Right atrium auricular region (tissue), 2 donors: ENCODE measurements at regions not wholly inside any gene's neighbourhood (a gene's known extent, or its start where the extent isn't known, plus 50 kb on each side); places are given as distances from the start of the nearest gene placed in this dataset.

Source experiments
- DNase-seq: peaks from one replicate; pipeline ENCODE4 v3.0.0-alpha.2; 2019; ENCODE audit warnings: low spot score
- H3K27ac ChIP-seq, 2 donors: fragments of 200-600 bp; sonication (generic); 1 replicate in 1 of 2; 2 replicates in 1 of 2; pipeline ENCODE4 v1.5.1; 2016 to 2019
- H3K27me3 ChIP-seq, 2 donors: fragments of 200-600 bp; sonication (generic); one replicate each; pipeline versions ENCODE4 v1.5.1 to v1.6.0; 2017 to 2019
- H3K36me3 ChIP-seq: fragments of 200-600 bp; sonication (generic); one replicate; pipeline ENCODE4 v1.5.1; 2016
- H3K4me1 ChIP-seq, 2 donors: fragments of 200-600 bp; sonication (generic); one replicate each; pipeline versions ENCODE4 v1.5.1 to v1.6.0; 2017 to 2019
- H3K4me3 ChIP-seq, 2 donors: fragments of 200-600 bp; sonication (generic); 1 replicate in 1 of 2; 2 replicates in 1 of 2; pipeline ENCODE4 v1.5.1; 2017 to 2019; ENCODE audit warnings: mild to moderate bottlenecking in 1 of 2, moderate library complexity in 1 of 2
- H3K9me3 ChIP-seq, 2 donors: fragments of 200-600 bp; sonication (generic); one replicate each; pipeline ENCODE4 v1.5.1; 2019
- TF ChIP-seq, protein P1 (sequence below), 2 donors: fragments of 200-600 bp; sonication (generic); IDR thresholded peaks; one replicate each; pipeline ENCODE4 v1.5.1; 2019; ENCODE audit warnings: antibody characterized with exemption in 2 of 2

- Histone ChIP-seq H3K4me1 (no peaks in the 10 kb centered on the region), H3K27me3 (no peaks in the 10 kb centered on the region), H3K9me3 (peaks cover 0 to 28% of the 10 kb centered on the region in 2 donors), H3K4me3 (no peak overlapping the region), H3K27ac (no peak overlapping the region), H3K36me3 (no peaks in the 10 kb centered on the region)
- TF ChIP-seq, protein P1, sequence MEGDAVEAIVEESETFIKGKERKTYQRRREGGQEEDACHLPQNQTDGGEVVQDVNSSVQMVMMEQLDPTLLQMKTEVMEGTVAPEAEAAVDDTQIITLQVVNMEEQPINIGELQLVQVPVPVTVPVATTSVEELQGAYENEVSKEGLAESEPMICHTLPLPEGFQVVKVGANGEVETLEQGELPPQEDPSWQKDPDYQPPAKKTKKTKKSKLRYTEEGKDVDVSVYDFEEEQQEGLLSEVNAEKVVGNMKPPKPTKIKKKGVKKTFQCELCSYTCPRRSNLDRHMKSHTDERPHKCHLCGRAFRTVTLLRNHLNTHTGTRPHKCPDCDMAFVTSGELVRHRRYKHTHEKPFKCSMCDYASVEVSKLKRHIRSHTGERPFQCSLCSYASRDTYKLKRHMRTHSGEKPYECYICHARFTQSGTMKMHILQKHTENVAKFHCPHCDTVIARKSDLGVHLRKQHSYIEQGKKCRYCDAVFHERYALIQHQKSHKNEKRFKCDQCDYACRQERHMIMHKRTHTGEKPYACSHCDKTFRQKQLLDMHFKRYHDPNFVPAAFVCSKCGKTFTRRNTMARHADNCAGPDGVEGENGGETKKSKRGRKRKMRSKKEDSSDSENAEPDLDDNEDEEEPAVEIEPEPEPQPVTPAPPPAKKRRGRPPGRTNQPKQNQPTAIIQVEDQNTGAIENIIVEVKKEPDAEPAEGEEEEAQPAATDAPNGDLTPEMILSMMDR (IDR thresholded peaks at IDR 0.05) = no peak
- DNase-seq = no peak
Observed at GRCh38 chr20:48260129-48260756, 475.0 kb upstream of the SULF2 start.

DNA sequence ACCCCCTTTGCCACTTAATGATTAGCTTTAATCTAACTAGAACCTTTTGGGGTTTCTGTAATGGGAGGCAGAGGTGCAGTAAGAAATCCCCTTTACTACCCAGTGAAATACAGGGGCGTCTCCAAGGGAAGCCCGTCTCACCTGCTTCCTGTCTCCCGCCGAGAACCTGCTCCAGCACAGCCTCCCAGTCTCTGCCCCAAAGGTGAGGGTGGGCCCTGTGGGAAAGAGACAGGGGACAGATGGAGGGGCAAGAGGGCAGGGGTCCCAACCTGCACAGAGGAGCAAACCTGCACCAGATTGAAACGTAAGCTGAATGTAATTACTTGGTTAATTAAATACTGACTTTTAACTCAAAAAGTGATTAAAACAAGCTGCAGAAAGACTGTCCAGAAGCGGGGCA is 474.2 kb upstream of the SULF2 start:
- TF ChIP-seq, protein P1 (IDR thresholded peaks at IDR 0.05) = no peak
- no peaks in the 10 kb centered on the region for H3K27me3 ChIP-seq
- H3K27ac ChIP-seq = no peak overlapping the region
- no peaks in the 10 kb centered on the region for H3K4me1 ChIP-seq
- peaks cover 0 to 31% of the 10 kb centered on the region in 2 donors for H3K9me3 ChIP-seq
- H3K4me3 ChIP-seq = no peak overlapping the region
- no peak for DNase-seq
- no peaks in the 10 kb centered on the region for H3K36me3 ChIP-seq

DNA sequence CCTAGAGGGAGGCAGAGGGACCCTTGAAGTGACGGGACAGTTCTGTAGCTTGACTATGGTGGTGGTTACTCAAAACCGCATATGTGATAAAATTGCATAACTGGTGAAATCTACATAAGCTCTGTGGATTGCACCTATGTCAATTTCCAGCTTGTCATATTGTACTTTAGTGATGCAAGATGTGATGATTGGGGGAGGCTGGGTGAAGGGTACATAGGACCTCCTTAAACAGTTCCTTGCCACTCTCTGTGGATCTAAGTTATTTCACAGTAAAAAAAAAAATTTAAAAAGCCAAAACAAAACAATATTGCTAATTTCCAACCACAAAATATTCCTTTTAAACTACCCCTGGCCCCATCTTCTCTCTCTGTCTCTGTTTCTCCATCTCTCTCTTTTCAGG is 472.6 kb upstream of the SULF2 start:
- H3K27ac ChIP-seq = no peak overlapping the region
- no peaks in the 10 kb centered on the region for H3K27me3 ChIP-seq
- H3K36me3 ChIP-seq = no peaks in the 10 kb centered on the region
- TF ChIP-seq, protein P1 (IDR thresholded peaks at IDR 0.05) = no peak
- H3K4me1 ChIP-seq = no peaks in the 10 kb centered on the region
- H3K4me3 ChIP-seq = no peak overlapping the region
- H3K9me3 ChIP-seq = peaks cover 0 to 31% of the 10 kb centered on the region in 2 donors
- DNase-seq = no peak

- H3K36me3 ChIP-seq = no peaks in the 10 kb centered on the region
- H3K27me3 ChIP-seq = no peaks in the 10 kb centered on the region
- no peak for DNase-seq
- no peaks in the 10 kb centered on the region for H3K9me3 ChIP-seq
- TF ChIP-seq, protein P1 (IDR thresholded peaks at IDR 0.05) = no peak
- H3K27ac ChIP-seq = no peak overlapping the region
- no peaks in the 10 kb centered on the region for H3K4me1 ChIP-seq
- no peak overlapping the region for H3K4me3 ChIP-seq
Observed at GRCh38 chr20:48247961-48248360, 462.7 kb upstream of the SULF2 start.

DNA sequence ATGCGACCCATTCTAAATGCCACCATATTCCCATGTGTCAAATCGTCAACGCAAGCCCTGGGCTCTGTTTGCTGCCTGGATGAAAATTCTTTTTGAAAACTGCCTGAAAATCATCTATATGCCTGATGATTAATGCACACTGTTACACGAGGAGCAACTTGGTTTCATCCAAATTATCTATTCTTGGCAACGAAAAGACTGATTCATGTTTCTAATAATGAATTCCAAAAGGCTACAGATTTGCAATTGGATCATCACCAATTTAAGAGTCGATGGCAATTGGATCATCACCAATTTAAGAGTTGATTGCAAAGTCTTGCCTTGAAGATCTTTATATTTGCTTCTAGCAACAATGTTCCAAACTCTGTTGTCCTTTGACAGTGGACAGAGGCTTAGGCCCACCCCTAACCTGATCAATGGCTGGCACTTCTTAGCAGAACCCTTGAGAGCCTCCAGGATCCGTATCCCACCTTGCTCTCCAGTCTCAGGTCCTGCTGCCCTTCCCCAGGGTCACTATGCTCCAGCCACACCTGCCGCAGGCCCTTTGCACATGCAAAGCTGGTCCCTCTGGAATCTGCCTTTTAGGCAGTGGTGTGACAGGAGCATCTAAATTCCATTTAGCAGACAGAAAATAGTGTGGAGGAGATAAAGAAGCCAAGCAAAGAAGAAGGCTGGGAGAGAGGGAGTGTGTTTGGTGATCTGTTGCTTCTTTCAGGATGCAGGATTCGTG is 460.9 kb upstream of the SULF2 start:
- no peak overlapping the region for H3K27ac ChIP-seq
- TF ChIP-seq, protein P1 (IDR thresholded peaks at IDR 0.05) = no peak
- no peaks in the 10 kb centered on the region for H3K27me3 ChIP-seq
- no peak for DNase-seq
- H3K36me3 ChIP-seq = no peaks in the 10 kb centered on the region
- no peak overlapping the region for H3K4me3 ChIP-seq
- no peaks in the 10 kb centered on the region for H3K4me1 ChIP-seq
- no peaks in the 10 kb centered on the region for H3K9me3 ChIP-seq
